GM18520 (cell line): ENCODE measurements at regions not wholly inside any gene's neighbourhood (a gene's known extent, or its start where the extent isn't known, plus 50 kb on each side); places are given as distances from the start of the nearest gene placed in this dataset.

Source experiments
- ATAC-seq: cut with Tn5 transposase; IDR thresholded peaks from one replicate; pipeline ENCODE4 v1.9.1; 2021; ENCODE audit not compliant: unreplicated experiment

- no peak for ATAC-seq
Observed at GRCh38 chr14:101460521-101460920, 100.8 kb upstream of the DIO3 start.

GRCh38 chr14:101460986-101461750 lies 100.1 kb upstream of the DIO3 start:
- no peak for ATAC-seq

GRCh38 chr14:101461891-101462290 lies 99.4 kb upstream of the DIO3 start:
- no peak for ATAC-seq

- ATAC-seq: no peak
Observed at GRCh38 chr14:101462726-101463565, 98.3 kb upstream of the DIO3 start.

- no peak for ATAC-seq
Observed at GRCh38 chr14:101463566-101464171, 97.6 kb upstream of the DIO3 start.

GRCh38 chr14:101464310-101464983 lies 96.8 kb upstream of the DIO3 start:
- ATAC-seq: no peak

- ATAC-seq: no peak
Observed at GRCh38 chr14:101464984-101465794, 96.1 kb upstream of the DIO3 start.

GRCh38 chr14:101465795-101466448 lies 95.4 kb upstream of the DIO3 start:
- no peak for ATAC-seq

GRCh38 chr14:101466456-101467180 lies 94.7 kb upstream of the DIO3 start:
- ATAC-seq: no peak

- ATAC-seq: no peak
Observed at GRCh38 chr14:101467181-101467926, 93.9 kb upstream of the DIO3 start.

GRCh38 chr14:101469382-101470247 lies 91.7 kb upstream of the DIO3 start:
- no peak for ATAC-seq

- ATAC-seq: no peak
Observed at GRCh38 chr14:101470266-101470665, 91.0 kb upstream of the DIO3 start.

- ATAC-seq: no peak
Observed at GRCh38 chr14:101471723-101472517, 89.4 kb upstream of the DIO3 start.

- ATAC-seq: no peak
Observed at GRCh38 chr14:101472518-101472849, 88.8 kb upstream of the DIO3 start.

GRCh38 chr14:101473045-101473729 lies 88.1 kb upstream of the DIO3 start:
- no peak for ATAC-seq

- no peak for ATAC-seq
Observed at GRCh38 chr14:101473795-101474562, 87.3 kb upstream of the DIO3 start.
